ENCODE measurements at regions not wholly inside any gene's neighbourhood (a gene's known extent, or its start where the extent isn't known, plus 50 kb on each side); places are given as distances from the start of the nearest gene placed in this dataset.
"Not testable (repeated sequence)": the region's sequence is repeated elsewhere in the genome, so short reads cannot be mapped to it uniquely, and the experiment has no call there.

DNA sequence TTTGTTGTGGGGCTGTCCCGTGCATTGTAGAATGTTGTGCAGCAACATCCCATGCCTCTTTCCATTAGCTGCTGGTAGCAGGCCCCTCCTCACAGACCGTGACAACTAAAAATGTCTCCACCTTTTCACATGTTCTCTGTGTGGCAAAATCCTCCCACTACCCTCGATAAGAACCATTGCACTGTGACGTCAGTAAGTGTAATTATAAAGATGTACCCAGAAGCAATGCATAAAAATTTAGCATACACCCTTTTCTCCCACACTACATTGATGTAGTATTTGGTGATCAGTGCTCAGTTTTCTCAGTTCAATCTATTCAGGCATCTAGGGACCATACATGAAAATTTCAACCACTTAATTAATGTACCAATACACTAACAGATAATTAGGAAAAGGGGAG lies 389.9 kb downstream of the DOK5 start:
- DNase-seq (ENCODE audit: low spot score) (no peak), FAIRE-seq (no peak)

DNA sequence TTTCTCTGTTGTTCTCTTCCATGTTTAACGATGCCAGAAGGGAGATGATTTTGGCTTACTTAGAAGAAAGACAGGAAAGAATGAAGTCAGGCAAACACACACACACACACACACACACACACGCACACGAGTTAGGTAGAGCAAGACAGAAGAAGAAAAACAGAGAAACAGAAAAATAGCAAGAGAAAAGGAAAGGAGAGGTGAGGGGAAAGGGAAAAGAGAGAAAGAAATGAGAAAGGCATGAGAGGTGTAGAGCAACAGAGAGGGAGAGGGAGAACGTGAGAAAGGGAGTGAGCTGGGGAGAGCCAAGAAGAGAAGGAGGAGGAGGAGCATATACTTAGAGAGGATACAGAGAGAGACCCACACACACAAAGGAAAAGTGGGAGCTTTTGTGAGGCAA lies 385.3 kb downstream of the DOK5 start:
- FAIRE-seq (no peak), DNase-seq (ENCODE audit: low spot score) (no peak)

DNA sequence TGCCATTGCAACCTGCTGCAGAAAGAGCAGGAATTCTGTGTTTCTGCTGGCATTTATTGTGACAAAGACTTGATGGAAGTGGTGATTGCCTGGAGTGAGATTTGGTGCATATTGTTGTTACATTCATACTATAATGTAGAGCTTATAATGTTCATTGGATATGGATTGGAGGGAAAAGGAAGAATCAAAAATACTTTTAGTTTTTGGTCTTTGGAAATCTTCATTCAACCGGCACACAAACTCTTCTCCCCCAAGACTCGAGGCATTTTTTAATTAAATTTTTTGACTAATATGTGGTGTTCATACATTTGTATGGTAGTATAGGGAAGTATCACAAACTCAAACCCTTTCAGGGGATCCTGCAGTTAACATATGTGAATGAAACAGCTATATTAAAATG lies 380.8 kb downstream of the DOK5 start:
- FAIRE-seq (no peak), DNase-seq (ENCODE audit: low spot score) (no peak)

DNA sequence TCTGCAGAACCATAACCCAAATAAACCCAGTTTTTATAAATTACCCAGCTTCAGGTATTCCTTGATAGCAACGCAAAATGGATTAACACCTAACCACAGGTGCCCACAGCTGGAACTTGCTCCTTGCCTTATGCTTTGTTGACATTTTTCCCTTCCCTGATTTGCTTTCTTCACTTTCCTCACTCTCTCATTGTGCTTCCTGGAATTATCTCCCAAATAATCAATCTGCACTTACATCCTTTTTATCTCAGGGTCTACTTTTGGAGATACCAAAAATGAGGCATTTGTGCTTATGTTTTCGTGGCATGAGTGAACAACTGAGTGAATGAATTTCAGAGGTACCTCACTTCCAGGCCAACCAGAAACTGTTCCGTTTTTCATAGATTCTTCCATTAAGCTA lies 374.3 kb downstream of the DOK5 start:
- FAIRE-seq: no peak
- no peak for DNase-seq (ENCODE audit: low spot score)

DNA sequence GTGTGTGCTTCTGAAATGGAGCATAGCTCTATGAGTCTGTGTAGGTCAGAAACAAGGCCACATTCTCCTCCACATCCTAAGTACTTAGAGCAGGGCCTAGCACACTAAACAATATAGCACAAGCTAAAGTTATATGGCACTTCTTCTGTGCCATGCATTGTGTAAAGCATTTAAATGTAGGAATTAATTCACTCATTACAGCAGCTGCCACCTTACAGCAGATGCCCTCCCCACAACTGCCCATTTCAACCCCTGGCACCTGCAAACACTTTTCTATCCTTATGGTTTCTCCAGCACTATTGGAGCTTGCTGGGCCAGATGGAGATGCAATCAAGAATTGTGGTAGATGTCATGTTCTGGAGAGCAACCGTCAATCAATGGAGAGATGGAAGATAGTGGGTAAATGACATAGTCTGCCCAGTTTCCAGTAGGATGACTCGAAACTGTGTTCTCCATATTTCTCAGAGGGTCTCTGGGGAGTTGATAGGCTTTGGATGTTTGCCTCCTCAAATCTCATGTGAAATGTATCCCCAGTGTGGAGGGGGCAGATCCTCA lies 373.7 kb downstream of the DOK5 start:
- FAIRE-seq: no peak
- DNase-seq (ENCODE audit: low spot score): no peak

DNA sequence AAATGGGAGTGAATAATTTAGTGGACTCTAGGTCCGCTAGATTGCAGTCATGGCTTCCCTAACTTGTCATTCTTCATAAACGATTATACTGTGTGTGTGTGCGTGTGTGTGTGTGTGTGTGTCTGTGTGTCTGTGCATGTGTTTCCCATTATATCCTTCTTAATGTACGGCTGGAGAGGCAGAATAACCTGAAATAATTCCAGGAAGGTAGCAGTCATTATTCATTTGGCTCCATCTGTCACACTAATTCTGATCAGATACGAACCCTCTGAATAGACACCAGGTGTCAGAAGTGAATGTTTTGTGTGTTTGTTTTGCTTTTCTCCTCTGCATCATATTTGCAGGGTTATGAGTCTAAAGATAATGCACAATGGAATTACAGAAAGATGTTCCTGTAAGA lies 372.9 kb downstream of the DOK5 start:
- FAIRE-seq (no peak), DNase-seq (ENCODE audit: low spot score) (no peak)

DNA sequence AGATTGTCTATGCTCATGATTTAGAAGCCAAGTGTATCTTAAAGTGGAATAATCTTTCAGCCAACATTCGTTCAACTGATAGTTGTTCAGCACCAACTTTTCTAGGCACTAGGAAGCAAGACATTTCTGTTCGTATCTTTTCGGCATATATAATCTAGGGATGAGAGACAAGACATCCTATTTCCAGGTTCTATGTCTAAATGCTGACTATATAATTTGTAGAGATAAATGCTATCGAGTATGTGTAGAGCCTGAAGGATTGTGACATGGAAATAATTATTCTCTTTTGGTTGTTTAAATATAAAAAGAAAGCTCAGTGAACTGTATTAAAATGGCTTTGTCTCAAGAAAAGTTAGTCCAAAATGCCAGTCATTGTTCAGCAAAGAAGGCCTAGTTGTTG lies 371.6 kb downstream of the DOK5 start:
- FAIRE-seq: no peak
- no peak for DNase-seq (ENCODE audit: low spot score)

DNA sequence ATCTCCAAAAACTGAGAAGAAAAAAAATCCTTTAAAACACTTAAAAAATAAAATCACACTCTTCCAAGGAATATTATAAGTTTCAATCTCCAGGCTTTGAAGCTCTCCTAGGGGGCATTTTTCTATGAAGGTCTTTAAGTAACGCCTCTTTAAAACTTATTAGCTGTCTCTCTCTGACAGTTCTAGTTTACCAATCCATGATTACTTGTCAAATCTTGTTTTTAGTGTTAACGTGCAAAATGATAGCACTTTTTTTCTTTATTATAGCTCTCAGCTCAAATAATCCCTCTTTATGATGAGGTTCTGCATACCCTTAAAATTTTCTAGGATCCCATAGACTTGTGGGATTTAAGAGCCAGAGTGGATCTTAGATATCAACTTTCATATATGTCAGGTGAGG lies 369.0 kb downstream of the DOK5 start:
- FAIRE-seq (no peak), DNase-seq (ENCODE audit: low spot score) (no peak)

DNA sequence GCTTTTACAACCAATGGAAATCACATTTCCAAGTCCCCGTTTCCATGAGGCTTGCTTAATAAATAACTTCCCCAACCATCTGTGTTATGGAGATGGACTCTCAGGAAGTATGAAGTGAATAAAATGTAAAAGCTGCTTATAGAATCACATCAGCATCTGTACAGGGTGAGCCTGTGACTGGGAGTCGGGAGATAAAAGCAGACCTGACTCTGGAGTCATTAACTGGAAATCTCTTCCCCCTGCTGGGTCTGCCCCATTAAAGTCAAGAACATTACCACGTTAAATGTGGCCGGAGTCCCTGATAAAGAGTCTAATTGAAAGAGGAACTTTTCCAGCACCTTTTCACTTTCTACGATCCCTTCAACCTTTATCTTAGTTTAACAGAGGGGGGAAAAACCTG lies 368.5 kb downstream of the DOK5 start:
- FAIRE-seq: no peak
- DNase-seq (ENCODE audit: low spot score): no peak

DNA sequence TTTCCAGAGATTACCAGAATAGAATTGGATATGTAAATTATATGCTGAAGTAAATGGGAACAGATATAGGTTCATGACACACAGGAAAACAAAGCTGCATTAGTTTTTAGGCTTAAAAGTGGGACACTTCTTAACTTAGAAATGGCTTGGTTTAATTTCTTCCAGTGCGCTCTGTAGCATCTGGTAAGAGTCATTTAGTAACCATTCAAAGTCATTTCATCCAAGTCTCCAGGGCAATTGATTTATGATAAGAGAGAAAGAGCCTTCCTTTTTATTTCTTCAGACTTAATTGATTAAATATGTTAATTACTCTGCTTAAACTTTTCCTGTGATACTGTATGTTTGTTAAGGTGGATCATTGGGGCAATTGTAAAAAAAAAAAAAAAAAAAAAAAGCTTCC lies 368.0 kb downstream of the DOK5 start:
- DNase-seq (ENCODE audit: low spot score) (no peak), FAIRE-seq (no peak)

DNA sequence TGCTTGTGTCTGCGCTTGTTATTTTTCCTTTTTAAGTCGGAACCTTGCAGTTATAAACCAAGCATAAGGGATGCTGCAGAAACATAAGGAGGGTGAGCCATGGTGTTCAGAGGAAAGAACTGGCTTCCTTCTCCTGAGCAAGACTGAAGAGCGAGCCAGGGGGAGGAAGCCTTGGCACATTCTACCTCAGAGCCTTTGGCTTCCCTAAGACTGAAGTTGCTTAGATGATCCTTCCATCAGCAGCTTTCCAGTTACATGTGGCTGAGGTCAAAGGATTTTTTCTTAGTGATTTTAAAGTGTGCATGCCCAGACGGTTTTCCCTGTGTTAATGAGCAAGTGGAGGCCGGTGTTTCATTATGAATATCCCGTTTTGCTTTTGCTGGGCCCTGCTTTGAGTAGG lies 363.8 kb downstream of the DOK5 start:
- no peak for FAIRE-seq
- no peak for DNase-seq (ENCODE audit: low spot score)

DNA sequence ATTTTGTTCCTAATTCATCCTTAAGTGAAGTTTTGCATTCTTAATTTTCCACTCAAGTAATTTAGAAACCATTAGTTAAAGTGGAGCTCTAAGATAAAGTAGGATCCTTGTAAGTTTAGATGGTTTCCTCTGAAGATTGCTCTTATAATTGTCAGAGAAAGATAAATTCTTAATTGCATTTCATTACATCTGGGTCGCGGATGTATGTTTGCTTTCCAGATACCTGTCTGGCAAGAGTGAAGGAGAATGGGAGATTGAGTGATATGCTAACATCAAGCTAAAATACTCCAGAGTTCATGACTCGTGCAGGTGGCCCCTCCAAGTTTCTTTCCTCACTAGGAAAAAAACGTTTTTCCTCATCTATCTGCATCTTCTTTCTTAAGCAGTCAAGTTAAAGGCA lies 361.8 kb downstream of the DOK5 start:
- DNase-seq (ENCODE audit: low spot score): no peak
- no peak for FAIRE-seq

DNA sequence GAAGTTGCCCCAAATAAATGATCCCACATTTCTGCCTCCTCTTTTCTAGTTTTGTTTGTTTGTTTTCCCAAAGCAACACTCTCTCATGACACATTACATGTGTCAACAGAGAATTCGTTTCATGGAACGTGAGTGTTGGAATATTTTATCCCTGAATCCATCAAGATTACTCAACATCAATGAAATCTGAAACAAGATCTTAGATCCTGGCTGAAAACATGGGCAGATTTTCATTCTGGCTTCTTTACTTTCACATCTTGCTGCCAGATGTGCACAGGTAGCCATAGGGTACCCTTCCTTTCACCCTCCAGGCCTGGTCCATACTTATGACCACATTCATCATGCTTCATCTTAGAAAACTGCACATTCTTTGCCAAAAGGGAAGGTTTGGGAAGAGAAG lies 347.0 kb downstream of the DOK5 start:
- FAIRE-seq (no peak), DNase-seq (ENCODE audit: low spot score) (no peak)

DNA sequence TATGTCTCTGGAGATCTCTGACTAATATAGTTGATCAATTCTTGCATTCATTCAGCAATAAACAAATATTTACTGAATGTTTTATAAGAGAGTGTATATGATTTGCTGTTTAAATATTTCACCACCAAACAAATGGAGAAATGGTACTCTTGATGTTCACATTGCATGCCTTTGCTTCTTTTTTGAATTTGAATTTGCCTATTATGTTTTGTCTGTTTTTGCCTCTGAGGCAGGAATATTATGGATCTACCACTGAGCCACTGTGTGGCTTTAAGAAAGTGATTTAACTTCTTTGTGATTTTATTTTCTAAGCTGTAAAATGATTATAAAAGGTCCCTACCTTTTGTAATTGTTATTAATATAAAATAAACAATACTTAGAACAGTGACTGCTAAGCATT lies 345.0 kb downstream of the DOK5 start:
- DNase-seq (ENCODE audit: low spot score) (no peak), FAIRE-seq (no peak)

DNA sequence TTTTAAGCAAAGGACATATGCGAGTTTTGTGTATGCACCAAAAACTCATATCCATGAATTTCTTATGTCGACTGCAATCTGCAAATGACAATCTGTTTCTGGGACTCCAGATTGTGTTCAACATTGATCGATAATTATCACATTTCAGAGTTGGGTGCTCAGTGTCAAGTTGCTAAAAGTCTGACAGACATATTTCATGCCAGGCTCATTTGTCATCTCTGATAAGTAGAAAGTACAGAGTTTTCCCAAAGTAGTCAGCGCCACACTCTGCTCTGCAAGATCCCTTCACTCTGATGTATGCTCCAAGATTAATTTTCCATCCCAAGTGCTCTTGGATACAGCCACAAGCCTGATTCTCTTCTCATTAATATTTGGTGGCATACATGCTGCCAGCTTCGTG lies 331.1 kb downstream of the DOK5 start:
- no peak for FAIRE-seq

DNA sequence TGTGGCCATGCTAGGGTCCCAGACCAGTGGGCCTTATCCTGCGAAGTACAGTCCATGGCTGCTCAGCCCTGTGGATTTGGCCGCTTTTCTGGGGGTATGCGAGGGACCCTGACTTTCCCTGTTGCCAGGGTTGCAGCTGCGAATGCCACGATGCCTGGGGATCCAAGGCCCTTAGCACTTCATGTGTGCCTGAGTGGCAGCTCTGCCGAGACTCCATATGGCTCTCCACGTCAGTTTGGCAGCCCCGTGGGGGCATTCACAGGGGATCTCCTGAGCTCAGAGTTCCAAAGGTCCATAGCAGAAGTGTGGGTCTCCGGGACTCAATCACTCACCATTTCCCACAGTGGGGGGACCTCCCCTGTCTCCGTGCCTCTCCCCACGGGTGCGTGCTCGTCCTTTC lies 319.5 kb downstream of the DOK5 start:
- FAIRE-seq (no peak), DNase-seq (ENCODE audit: low spot score) (no peak)

More for the DNA sequence above, 331.1 kb downstream of the DOK5 start:
- DNase-seq (ENCODE audit: low spot score): no peak

DNA sequence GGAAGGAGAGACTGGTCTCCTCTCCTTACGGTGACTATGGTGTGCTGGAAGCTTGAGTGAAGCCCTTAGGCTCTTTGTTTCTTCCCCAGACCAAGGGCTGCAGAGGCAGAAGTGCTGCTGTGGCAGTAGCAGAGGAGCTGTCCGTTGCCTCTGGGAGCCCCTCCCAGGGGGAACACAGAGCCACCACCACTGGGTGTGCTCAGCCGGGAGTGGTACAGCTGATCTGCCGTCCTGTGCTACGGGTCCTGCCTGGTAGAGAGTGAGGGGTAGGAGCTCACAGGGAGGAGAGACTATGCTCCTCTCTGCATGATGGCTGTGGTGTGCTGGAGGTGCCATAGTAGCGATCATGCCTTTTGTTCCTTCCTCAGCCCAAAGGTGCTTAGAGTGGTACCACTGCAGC lies 318.7 kb downstream of the DOK5 start:
- no peak for FAIRE-seq

DNA sequence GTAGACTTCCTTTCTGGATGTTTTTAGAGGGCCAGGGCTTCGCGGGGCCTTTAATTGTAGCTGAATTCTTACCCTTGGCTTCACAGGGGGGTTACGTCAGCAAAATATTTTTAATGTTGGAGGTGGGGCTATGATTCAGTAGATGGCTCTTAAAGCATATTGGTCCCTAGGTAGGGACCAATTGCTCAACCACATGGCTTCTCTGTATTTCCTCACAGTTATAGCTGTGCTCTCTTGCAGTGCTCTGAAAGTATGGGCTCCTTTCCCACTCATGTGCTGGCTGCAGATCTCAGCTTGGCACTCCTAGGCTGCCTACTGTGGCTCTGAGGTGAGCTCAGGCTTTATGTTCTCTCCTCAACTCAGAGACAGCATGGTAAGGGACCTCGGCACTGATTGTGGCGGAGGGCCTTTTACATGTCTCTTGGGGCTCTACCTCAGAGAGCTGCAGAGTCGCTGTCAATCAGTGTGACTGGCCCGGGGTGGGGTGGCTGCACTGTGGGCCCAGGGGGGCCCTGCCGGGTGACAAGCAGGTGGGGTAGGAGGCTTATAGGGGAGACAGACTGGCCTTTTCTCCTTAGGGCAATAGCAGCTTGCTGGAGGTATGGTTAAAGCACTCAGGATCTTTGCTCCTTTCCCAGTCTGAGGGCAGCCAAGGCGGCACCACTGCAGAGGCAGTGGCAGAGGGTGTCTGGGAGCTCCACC lies 318.0 kb downstream of the DOK5 start:
- no peak for FAIRE-seq
- no peak for DNase-seq (ENCODE audit: low spot score)

More for the DNA sequence above, 318.7 kb downstream of the DOK5 start:
- DNase-seq (ENCODE audit: low spot score): no peak

DNA sequence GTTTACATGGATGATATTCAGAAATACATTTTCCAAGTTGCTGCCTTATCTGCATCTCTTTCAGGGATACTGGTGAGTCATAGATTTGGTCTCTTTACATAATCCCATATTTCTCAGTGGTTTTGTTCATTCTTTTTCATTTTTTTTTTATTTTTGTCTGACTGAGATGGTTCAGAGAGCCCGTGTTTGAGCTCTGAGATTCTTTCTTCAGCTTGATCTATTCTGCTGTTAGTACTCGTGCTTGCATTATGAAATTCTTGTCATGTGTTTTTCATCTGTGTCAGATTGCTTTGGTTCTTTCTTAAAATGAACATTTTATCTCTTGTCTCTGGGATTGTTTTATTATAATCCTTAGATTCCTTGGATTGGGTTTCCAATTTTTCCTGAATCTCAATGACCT lies 317.3 kb downstream of the DOK5 start:
- FAIRE-seq: no peak
- DNase-seq (ENCODE audit: low spot score): no peak

DNA sequence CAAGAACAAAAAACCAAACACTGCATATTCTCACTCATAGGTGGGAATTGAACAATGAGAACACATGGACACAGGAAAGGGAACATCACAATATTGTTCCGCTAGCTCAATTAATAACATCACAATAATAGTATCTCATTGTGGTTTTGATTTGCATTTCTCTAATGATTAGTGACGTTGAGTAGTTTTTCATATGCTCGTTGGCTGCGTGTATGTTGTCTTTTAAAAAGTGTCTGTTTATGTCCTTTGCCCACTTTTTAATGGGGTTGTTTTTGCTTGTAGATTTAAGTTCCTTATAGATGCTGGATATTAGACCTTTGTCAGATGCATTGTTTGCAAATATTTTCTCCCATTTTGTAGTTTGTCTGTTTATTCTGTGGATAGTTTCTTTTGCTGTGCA lies 312.9 kb downstream of the DOK5 start:
- not testable (repeated sequence) for FAIRE-seq; DNase-seq (ENCODE audit: low spot score)

DNA sequence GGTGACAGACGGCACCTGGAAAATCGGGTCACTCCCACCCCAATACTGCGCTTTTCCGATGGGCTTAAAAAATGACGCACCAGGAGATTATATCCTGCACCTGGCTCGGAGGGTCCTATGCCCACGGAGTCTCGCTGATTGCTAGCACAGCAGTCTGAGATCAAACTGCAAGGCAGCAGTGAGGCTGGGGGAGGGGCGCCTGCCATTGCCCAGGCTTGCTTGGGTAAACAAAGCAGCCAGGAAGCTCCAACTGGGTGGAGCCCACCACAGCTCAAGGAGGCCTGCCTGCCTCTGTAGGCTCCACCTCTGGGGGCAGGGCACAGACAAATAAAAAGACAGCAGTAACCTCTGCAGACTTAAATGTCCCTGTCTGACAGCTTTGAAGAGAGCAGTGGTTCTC lies 307.4 kb downstream of the DOK5 start:
- FAIRE-seq; DNase-seq (ENCODE audit: low spot score): not testable (repeated sequence)

DNA sequence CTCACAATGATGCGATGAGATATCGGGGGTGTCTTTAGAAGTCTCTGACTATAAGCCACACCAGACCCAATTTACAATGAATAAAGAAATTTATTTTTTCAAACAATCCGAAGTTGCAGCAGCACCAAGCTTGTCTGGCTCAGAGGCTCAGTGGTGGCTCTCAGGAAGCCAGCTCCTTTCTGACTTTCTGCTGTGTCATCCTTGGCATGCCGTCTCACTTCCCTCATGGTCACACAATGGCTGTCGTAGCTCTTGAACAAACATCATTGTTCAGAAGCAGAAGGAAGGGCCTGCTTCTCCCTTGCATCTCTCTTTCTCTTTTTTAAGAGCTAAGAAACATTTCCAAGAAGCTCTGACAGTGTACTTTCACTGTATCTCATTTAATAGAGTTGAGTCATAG lies 299.0 kb downstream of the DOK5 start:
- FAIRE-seq: no peak
- no peak for DNase-seq (ENCODE audit: low spot score)

DNA sequence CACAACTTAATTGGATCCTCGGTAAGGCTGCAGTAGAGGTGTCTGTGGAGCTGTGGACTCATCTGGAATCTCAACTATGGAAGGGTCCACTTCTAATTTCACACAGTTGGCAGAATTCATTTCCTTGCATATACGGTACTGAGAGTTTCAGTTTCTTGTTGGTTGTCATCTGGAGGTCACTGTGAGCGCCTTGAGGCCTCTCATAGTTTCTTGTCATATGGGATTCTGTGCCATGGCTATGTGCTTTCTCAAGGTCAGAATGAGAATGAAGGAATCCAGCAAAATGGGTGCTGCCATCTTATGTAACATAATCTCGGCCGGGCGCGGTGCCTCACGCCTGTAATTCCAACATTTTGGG lies 298.2 kb downstream of the DOK5 start:
- FAIRE-seq: no peak

More for the DNA sequence above, 298.2 kb downstream of the DOK5 start:
- no peak for DNase-seq (ENCODE audit: low spot score)

All from RCC 7860 (cell line).